ENCODE measurements at regions not wholly inside any gene's neighbourhood (a gene's known extent, or its start where the extent isn't known, plus 50 kb on each side); places are given as distances from the start of the nearest gene placed in this dataset.
"Not testable (repeated sequence)": the region's sequence is repeated elsewhere in the genome, so short reads cannot be mapped to it uniquely, and the experiment has no call there.

DNA sequence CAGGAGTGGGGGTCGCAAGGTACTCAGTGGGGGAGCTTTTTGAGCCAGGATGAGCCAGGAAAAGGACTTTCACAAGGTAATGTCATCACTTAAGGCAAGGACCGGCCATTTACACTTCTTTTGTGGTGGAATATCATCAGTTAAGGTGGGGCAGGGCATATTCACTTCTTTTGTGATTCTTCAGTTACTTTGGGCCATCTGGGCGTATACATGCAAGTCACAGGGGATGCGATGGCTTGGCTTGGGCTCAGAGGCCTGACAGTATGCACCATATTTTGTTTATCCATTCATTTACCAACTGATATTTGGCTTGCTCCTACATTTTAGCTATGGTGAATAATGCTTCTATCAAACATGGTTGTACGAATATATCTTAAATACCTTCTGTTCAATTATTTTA lies 1728.1 kb upstream of the AGA start:
- not testable (repeated sequence) for TF ChIP-seq POLR2A (IDR thresholded peaks at IDR 0.05; ENCODE audit: low read length); GATA1 (IDR thresholded peaks at IDR 0.05; ENCODE audit: low read depth, low read length)

Data from erythroblast (primary cell).